SK-N-MC (cell line): ENCODE measurements at regions not wholly inside any gene's neighbourhood (a gene's known extent, or its start where the extent isn't known, plus 50 kb on each side); places are given as distances from the start of the nearest gene placed in this dataset.

Source experiments
- EZH2 ChIP-seq: fragments of 200-600 bp; sonication (generic); IDR thresholded peaks from one replicate; pipeline ENCODE4 v1.6.1; 2017; ENCODE audit warnings: antibody characterized with exemption
- FOXP2 ChIP-seq: optimal IDR thresholded peaks from 2 replicates; pipeline ENCODE3; 2011; ENCODE audit warnings: mild to moderate bottlenecking, moderate library complexity; ENCODE audit not compliant: insufficient read depth; ENCODE audit errors: extremely low read length, control extremely low read depth
- POLR2AphosphoS5 ChIP-seq: IDR thresholded peaks from 2 replicates; pipeline ENCODE4 v1.6.1; 2012; ENCODE audit warnings: mild to moderate bottlenecking, low read depth, low read length, borderline replicate concordance

- TF ChIP-seq EZH2 (no peak), POLR2AphosphoS5 (peak; percentile 59; the same call in 1 of the 2 replicates), FOXP2 (no peak)
These were observed 52.5 kb upstream of the ROPN1B start for GRCh38 chr3:125916376-125916978.
